GM21717 (cell line): ENCODE measurements at regions not wholly inside any gene's neighbourhood (a gene's known extent, or its start where the extent isn't known, plus 50 kb on each side); places are given as distances from the start of the nearest gene placed in this dataset.
"Not testable (repeated sequence)": the region's sequence is repeated elsewhere in the genome, so short reads cannot be mapped to it uniquely, and the experiment has no call there.

Experiments
- ATAC-seq: cut with Tn5 transposase; IDR thresholded peaks from one replicate; pipeline ENCODE4 v1.9.1; 2021; ENCODE audit warnings: mild to moderate bottlenecking, moderate library complexity; ENCODE audit not compliant: unreplicated experiment

DNA sequence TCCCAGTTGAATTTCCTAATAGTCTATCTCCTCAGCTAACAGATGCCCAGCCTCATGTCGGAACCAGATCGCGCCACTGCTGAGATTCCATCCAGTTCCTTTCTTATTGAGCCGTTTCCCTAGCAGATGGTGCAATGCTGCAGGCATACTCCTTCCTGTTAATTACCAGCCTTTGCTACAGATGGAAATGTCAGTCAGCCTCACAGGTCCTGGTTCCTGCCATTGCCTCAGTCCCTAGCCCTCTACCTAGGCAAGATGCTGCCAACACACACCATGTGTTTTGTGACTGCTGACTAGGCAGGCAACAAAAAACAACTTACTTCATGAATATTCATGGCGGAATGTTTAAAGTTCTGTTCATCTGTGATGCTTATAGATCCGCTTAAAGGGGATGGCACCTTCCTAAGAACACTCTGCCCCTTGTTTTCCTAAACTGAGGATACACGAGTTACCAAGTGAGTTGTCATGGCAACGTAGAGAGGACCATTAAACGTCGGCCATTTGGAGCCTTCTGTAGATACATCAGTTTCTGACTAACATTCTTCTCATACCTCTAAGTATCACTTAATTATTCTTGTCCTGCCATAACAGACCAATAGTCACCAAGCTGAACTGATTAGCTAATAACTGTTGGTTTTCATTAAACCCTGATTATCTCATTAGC is 749.5 kb downstream of the RNF144A start:
- ATAC-seq, result no peak

DNA sequence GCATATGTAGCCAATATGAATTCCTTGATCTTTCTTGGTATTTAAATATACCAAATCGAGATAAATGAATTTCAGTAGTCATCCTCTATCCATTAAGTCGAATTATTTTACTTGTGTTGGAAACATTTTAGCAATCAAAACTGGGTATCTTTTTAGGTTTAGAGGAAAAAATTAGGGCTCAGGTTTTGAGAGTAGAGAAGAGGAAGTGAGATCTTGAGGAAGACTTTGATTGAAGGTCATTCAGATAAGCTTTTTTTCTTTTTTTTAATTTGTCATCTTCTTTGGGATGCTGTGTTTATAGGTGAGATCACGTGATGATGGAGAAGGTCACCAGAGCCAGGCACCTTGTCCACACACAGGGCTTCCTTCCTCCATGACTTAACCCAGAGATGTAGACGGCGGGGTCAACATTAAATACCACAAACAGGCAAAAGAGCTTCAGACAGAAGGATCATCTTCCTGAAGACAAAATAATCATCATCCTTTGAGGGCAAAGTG is 750.1 kb downstream of the RNF144A start:
- no peak for ATAC-seq

DNA sequence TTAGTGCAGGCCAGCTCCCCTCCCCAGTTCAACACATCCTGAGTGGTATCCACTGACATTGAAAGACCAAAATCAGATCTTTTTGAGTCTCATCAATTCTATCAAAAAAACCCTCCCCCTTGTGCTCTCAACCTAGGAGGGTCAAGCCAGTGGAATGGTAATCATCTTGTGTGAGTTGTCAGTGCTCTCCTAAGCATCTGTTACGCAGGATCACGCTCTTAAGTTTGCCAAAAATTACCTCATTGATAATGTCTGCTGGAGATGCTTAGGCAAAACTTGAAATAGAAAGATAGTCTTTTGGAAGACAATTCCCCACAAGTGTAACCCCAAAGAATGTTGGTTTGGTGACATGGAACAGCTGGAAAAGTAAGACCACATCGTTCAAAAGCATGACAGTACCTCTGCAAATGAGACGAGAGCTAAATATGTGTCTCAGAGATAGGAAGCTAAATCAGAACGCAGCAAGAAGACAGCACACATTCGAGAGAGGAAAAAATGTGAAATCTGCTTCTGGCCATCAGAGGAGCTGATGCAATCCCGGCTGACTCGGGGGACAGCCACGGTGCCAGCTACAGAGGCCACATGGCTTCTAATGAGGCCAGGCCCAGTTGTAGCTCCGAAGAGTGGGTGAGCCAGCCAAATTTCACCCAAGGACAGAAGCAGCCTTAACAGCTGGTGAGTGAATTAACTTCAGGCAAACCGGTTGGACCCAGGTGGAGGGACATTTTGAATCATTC is 753.9 kb downstream of the RNF144A start:
- no peak for ATAC-seq

DNA sequence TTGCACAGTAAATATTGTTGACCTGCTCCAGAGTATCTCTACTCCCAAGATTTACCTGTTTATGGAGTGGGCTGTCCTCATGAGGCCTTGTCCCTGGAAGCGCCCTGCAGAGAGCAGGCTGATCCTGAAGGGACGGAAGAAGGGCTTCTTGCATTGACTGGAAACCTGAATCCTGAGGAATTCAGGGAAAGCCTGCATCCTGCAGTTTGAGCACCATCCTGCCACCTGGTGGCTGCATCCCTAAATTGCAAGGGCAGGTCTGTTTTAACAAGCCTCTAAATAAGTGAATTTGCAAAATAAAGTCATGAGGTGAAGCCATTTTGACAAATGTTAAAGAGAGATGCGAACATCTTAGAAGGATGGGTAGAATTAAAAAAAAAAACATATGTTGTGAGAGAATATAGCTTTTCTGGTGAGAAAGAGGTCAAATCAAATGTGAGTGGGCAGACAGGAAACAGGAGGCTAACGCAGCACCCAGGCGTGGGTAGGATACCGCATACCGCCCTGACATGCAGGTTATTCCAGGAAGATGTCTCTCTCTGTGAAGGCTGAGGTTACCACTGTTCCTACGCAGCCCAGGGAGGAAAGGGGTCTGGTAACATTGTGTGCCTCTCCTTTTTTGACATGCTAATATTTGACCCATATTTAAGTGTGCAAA is 754.9 kb downstream of the RNF144A start:
- no peak for ATAC-seq

DNA sequence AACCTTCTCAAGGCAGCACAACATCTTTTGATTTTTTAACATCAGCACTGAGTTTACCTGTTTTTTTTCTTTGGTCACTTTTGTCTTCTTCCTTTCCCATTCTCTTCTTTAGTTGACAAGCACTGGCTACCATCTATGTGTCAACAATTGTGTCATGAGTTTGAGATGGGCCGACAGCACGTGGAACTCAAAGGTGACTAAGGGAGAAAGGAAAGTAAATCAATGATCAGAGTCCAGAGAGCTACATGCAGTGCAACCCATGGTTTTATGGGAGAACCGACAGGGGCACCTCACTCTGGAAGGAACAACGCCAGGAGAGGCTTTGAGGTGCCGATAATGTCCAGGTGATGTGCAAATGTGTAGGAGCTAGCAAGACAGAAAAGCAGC is 755.5 kb downstream of the RNF144A start:
- ATAC-seq, result no peak

DNA sequence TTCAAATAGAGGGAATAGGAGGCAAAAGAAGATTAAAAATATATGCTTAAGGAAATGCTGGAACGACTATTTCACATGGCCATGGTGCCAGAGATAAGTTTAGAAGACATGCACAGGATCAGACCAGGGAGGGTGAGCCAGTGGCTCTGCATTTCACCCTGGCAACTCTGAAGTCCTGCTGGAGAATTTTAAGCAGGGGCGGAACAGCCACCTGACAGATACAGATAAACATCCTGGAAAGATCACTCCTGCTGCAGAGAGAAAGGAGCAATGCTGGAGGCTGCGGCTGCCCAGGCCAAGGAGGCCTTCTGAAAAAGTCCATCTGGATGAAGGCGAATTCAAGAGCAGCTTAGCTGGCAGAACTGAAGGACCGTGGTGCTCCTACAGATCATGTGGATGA is 755.9 kb downstream of the RNF144A start:
- ATAC-seq, result no peak

DNA sequence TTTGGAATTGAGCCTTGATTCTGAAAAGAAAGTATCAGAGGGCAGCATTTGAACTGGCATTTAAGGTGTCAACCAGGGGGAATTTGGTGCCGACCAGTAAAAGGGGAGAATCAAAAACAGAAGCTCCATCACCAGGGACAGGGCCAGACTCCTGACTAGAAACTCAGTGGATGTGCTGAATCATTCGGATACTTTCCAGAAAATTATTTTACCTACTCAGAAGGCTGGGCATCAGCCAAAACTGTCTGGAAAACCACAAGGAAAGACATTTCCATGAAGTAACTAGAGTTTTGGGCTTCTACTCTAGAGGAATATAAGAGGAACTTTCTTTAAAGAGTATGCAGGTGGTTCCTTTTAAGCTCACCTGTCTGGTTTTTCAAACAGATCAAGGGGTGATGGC is 756.6 kb downstream of the RNF144A start:
- ATAC-seq, result no peak

DNA sequence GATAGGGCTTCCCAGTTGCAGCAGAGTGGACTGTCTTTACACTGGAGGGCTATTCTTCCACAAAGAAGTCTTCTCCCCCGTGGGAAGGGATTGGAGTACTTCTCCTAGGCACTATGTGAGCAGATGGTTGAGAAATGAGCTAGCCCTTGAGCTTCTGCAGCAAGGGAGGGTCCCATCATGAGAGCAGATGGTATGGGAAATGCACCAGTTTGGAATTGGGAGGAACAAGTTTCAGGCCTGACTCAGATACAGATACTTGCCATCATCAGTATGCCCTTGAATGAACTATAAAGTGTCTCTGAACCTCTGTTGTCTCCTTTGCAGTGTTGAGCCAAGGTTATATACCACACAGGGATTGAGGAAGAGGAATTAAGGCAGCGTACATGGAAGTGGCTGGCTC is 757.4 kb downstream of the RNF144A start:
- ATAC-seq, result no peak

DNA sequence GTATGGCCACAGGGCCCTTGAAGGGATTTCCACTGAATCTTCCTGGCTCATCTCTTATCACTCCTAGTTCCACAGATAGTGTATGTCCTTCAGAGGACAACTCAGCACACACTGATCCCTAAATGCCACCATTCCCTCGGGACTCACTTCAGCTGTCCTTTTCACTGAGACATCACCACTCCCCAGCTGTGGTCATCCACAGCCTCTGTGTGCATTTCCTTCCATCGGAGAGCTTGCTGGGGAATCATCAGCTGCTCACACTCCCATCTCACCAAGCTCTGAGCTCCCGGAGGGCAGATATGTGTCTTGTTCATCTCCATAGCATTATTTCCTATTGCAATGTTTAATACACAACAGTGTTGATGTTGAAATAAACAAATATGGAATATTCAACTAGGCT is 759.5 kb downstream of the RNF144A start:
- no peak for ATAC-seq

DNA sequence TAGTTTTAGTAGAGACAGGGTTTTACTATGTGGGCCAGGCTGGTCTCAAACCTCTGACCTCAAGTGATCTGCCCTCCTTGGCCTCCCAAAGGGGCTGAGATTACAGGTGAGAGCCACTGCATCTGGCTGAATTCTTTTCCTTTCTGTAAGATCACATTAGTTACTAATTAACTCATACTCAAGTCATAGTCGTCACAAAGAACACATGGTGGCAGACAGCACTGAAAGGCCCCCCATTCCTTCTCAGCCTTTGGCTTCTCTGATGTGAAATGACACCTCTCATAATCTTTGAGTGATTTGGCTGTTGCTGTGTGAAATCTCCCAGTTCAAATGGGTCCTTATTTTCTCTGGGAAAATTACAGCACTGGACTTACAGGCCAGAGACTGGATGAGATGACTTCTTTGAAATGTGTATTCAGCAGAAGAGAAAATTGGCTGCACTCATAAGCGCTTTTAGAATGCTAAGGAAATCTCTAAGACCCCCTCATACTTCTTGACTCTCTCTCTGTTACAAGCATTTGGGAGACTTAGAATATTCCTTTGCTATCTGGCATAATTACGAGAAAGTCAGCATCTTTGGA is 764.8 kb downstream of the RNF144A start:
- no peak for ATAC-seq

DNA sequence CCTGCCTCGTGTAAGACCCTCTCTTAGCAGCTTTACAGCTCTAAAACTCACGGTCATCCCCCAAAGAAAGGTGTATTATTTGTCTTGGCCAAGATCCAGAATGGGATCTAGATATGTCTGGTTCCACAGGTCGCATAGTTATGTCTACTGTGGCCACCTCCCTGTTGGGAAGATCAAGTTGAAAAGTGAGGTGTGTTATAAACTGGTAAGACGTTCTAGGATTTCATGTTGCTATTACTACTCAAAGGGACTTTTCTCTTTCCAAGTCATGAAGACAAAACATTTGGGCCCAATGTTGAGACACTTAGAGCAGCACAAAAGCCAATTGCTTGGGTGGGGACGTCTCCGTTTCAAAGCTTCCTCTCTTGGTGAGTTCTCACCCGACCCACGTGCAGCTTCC is 766.0 kb downstream of the RNF144A start:
- ATAC-seq, result no peak

DNA sequence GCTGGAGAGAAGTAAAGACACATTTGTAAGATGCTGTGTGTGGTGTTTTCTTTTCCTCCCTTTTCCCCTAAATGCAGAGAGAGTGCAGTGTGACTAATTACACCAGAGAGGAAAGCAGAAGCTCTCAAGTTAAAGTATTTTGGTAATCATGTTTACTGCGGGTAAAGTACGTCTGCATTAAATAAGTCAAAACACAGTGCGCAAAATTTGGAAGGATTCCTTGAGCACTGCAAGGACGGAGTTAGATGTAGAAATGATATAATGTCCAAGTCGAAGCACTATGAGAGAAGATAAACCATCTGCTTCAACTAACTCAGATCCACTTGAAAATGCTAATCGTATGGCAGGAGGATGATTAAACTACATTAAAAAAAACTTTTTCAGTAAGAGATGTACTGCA is 766.5 kb downstream of the RNF144A start:
- ATAC-seq, result no peak

DNA sequence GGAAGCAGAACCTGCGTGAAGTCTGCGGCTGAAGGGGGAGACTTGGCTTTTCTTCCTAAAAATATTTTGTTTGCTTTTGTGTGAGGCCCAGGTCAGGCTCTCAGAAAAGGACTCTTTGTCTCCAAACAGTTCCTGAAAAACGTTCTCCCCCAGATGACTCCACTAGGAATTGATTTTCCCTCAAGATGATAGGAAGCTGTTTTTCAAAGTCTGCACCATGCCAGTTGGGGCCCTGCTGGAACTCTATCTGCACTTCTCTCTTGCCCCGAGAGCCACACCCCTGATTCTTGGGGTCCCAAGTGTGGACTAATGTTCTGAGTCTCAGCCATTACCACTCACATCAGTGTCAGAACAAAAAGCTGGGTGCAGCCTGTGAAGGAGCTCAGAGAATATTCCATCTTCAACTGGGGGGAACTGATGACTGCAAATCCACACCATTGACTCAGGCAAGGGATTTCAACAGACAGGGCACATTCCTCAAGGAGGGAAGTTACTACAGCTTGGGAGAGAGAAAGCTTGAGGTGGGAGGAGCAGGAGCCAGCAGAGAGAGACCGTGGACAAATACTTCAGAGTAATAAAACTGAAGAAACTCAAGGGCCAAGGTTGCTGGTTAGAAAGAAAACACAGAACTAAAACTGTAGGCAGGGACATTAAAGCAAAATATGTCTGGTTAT is 768.3 kb downstream of the RNF144A start:
- no peak for ATAC-seq

DNA sequence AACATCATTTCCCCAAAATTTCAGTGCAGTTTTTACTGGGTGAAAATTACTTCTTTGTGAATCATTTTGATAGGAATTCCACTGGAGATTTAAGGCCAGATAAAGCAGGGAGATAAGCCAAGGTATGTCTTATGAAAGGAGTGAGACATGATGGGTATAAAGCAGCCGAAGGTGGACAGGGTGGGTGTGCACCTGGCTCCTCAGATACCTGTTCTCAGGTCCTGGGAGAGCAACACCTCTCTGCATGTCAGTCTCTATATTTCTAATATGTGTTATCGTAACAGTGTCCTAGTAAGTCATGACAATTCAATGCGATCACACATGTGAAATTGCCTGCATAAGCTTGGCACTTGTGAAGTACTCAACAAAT is 768.8 kb downstream of the RNF144A start:
- ATAC-seq, result no peak

DNA sequence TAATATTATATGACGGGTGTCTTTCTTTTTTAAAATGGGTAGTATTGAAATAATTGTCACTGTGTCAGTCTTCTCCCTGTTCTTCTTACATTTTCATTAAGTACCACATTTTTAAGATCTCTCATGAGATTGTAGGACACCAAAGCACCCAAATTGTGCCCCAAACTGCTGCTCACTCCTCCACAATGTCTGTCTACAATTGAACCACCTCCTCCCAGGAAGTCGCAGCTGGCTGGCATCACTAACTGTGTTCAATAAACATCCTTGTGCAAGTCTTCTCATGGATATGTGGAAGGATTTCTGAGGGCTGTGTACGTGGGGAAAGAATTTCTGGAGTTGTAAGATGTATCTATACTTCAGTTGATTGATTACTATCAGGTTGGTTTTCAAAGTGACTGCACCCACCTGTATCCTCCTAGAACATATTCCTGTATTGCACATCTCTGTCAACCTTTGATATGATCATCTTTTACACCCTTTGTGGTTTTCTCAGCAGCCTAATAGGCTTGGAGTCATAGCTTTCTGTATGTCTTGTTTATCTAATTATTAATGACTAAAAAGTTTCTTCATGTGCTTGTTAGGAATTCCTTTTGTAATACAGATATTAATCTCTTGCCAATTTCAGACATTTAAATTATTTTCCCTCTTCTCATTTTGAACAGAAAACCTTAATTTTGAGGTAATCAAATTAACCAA is 774.9 kb downstream of the RNF144A start:
- ATAC-seq, result no peak

DNA sequence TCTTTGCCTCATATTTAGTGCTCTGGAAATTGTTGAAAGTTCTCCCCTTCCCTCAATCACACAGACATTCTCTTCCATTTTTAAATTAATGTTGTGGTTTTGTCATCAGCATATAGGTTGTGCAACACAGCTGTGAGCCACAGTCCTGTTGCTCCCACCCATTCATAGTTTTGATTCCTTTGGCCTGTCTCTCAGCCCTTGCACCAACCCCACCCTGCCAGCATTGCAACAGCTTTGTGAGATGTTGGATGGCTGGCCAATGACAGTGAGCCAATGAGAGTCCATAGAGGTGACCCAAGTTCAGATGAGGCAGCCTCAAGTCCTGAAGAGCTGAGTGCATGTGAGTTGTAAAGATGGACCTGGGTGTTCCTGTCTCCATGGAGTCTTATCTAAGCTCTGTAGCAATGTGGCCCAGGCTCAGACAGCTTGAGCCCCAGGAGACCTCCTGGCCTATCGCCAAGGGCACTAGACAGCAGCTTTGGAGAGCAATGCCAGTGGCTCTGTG is 775.5 kb downstream of the RNF144A start:
- no peak for ATAC-seq

DNA sequence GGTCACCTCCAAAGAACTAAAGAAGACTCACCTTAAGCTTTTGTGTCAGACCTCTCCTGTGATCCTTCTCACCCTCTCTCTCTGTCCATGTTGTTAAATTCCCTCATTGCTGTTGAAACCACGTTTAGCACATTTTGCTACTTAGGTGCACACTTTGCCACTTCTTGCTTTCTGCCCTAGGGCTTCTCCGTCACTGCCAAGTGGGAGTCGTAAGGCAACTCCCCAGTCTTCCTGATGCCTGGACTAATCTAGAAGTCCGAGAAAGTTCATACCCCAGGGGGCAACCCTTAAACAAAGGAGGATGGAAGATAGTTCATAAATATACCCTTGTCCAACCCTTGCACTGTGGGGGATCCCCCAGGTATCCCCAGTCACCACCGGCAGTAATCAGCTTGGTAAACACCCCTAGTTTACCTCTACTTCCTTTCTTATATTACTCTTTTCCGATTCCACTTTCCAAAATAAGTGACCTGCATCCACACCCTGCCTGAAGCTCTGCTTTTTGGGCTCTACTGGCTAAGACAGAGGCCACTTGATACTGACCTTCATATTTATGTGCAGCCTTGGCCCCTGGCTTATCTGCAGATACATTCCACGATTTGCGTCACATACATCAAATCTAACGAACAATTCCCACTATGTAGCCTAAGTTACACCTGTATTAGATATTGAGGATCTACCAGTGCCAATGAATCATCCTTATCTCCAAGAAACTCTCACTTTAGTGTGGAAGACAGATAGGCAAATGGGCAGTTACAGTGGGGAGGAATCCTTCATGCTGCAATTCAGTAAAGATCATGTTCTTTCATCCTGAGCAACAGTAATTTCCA is 776.2 kb downstream of the RNF144A start:
- no peak for ATAC-seq

DNA sequence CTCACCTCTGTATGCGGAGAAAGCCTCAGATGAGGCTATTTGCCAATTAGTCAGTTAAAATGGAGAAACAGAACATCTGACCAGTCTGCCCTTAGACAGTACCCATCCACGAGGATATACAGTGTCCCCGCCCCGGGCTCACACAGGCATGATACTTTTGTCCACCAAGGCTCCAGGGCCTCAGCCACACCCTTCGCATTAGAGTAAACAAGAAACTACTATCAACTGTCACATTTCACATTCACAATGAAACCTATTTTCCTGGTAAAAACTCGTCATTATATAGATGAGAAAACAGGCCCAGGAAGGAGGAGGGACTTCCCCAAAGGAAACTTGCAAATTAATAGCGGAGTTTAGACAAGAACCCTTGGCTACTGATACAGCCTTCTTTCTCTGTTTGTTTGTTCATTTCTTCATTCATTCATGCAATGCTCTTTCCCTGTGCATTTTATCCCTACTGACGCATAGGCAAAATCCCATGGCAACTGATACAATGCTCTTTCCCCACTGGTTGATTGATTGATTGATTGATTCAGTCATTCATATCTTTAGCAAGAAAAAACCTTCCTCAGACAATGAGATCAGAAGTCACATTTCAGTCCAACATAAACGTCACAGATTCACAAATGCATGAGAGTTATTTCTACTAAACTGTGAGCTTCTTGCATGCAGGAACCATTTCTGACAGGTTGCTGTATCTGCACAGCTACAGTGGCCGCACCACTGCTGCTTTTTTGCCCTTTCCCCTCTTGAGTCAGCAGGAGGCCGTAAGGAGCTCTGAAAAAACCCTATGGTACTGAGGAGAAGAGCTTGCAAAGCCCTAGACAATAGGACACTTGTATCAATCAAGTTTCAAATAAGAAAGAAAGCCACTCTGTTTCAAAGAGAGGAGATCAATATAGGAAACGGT is 777.1 kb downstream of the RNF144A start:
- no peak for ATAC-seq

DNA sequence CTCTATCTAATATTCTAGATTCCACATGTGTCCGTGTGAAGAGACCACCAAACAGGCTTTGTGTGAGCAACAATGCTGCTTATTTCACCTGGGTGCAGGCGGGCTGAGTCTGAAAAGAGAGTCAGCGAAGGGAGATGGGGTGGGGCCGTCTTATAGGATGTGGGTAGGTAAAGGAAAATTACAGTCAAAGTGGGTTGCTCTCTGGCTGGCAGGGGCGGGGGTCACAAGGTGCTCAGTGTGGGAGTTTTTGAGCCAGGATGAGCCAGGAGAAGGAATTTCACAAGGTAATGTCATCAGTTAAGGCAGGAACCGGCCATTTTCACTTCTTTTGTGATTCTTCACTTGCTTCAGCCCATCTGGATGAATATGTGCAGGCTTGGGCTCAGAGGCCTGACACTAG is 779.3 kb downstream of the RNF144A start:
- ATAC-seq, result not testable (repeated sequence)
